Mucosa of rectum (tissue), 2 donors: ENCODE measurements at regions not wholly inside any gene's neighbourhood (a gene's known extent, or its start where the extent isn't known, plus 50 kb on each side); places are given as distances from the start of the nearest gene placed in this dataset.
"Not testable (repeated sequence)": the region's sequence is repeated elsewhere in the genome, so short reads cannot be mapped to it uniquely, and the experiment has no call there.

Experiments used
- H3K27ac ChIP-seq, 2 donors: one replicate each; pipeline ENCODE4 v1.7.0; 2013; ENCODE audit warnings: inconsistent platforms in 2 of 2, low read depth in 2 of 2, low read length in 2 of 2
- H3K27me3 ChIP-seq, 2 donors: one replicate each; pipeline ENCODE4 v1.7.0; 2013; ENCODE audit warnings: low read length in 2 of 2; ENCODE audit not compliant: control insufficient read depth in 2 of 2, insufficient read depth in 2 of 2
- H3K36me3 ChIP-seq, 2 donors: one replicate each; pipeline ENCODE4 v1.7.0; 2013; ENCODE audit warnings: low read length in 2 of 2; ENCODE audit not compliant: control insufficient read depth in 2 of 2, insufficient read depth in 2 of 2
- H3K4me1 ChIP-seq, 2 donors: one replicate each; pipeline ENCODE4 v1.7.0; 2013; ENCODE audit warnings: low read length in 2 of 2, mild to moderate bottlenecking in 1 of 2; ENCODE audit not compliant: control insufficient read depth in 2 of 2, insufficient read depth in 2 of 2
- H3K4me3 ChIP-seq, 2 donors: one replicate each; pipeline ENCODE4 v1.7.0; 2013; ENCODE audit warnings: low read length in 2 of 2
- H3K9ac ChIP-seq, 2 donors: one replicate each; pipeline ENCODE4 v1.7.0; 2013; ENCODE audit warnings: low read length in 2 of 2, low read depth in 1 of 2, mild to moderate bottlenecking in 1 of 2
- H3K9me3 ChIP-seq, 2 donors: one replicate each; pipeline ENCODE4 v1.7.0; 2013; ENCODE audit warnings: low read length in 2 of 2; ENCODE audit not compliant: control insufficient read depth in 2 of 2
- donor health status: healthy.
- donor health status: Normal muscosa, but diverticular disease.

DNA sequence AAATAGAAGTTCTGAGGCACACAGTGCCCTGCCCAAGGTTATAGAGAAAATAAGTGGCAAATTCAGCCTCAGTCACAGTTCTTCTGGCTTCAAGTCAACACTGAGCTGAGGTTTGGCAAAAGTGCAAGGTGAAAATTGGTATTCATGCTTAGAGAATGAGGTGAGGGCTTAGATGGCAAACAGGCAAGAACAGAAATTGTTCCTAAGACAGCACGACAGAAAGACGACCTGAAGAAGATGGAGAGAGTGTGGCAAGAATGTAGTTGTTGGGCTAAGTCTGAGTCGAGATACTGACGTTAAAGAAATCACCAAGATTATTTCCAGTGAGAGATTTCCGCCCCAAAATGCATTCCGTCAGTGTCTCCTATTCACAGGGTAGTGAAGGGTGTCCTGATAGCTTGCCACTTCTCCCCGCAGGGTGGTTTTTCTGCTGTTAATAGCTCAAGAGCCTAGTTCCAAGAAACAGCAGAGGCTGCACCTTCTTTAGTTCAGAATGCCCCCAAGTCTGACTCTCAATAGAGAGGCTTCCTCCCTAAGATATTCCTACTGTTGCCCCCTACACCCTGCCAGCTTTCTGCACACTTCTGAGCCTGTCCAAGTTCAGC is 260.8 kb upstream of the AMIGO2 start:
- Histone ChIP-seq H3K4me3 (no peak overlapping the region), H3K9me3 (no peaks in the 10 kb centered on the region), H3K27me3 (no peaks in the 10 kb centered on the region), H3K4me1 (no peaks in the 10 kb centered on the region), H3K36me3 (no peaks in the 10 kb centered on the region), H3K27ac (no peak overlapping the region), H3K9ac (no peak overlapping the region)

- Histone ChIP-seq H3K27ac (no peak overlapping the region), H3K4me3 (no peak overlapping the region), H3K9me3 (no peaks in the 10 kb centered on the region), H3K27me3 (no peaks in the 10 kb centered on the region), H3K36me3 (no peaks in the 10 kb centered on the region), H3K9ac (no peak overlapping the region), H3K4me1 (no peaks in the 10 kb centered on the region)
These were observed 257.8 kb upstream of the AMIGO2 start for GRCh38 chr12:47337581-47337980.

DNA sequence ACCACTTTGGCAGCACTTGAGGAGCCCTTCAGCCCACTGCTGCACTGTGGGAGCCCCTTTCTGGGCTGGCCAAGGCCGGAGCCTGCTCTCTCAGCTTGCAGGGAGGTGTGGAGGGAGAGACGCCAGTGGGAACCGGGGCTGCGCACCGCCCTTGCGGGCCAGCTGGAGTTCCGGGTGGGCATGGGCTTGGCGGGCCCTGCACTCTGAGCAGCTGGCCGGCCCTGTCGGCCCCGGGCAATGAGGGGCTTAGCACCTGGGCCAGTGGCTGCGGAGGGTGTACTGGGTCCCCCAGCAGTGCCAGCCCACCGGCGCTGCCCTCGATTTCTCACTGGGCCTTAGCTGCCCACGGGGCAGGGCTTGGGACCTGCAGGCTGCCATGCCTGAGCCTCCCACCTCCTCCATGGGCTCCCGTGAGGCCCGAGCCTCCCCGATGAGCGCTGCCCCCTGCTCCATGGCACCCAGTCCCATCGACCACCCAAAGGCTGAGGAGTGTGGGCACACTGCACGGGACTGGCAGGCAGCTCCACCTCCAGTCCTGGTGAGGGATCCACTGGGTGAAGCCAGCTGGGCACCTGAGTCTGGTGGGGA is 253.6 kb upstream of the AMIGO2 start:
- not testable (repeated sequence) for H3K36me3 ChIP-seq, H3K9me3 ChIP-seq, H3K27me3 ChIP-seq

DNA sequence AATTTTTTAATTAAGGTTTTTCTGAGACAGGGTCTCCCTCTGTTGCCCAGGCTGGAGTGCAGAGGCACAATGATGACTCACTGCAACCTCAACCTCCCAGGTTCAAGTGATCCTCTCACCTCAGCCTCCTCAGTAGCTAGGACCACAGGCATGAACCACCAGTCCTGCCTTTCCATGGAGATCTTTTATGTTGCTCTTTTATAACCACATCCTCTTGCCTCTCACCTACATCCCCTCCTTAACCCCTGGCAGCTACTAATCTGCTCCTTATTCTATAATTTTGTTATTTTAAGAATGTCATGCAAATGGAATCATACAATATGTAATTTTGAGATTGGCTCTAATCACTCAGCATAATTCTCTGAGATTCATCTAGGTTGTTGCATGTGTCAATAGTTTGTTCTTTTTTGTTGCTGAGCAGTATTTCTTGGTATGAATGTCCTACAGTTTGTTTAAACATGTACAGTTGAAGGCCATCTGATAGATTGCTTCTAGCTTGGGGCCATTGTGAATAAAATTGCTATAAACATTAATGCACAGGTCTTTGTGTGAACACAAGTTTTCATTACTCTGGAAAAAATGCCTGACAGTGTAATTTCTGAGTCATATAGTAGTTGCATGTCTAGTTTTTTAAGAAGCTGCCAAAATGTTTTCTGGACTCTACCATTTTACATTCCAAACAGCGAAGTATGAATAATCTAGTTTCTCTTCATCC is 249.2 kb upstream of the AMIGO2 start:
- Histone ChIP-seq H3K9ac (no peak overlapping the region), H3K4me1 (no peaks in the 10 kb centered on the region), H3K36me3 (no peaks in the 10 kb centered on the region), H3K9me3 (no peaks in the 10 kb centered on the region), H3K4me3 (no peak overlapping the region), H3K27me3 (no peaks in the 10 kb centered on the region), H3K27ac (no peak overlapping the region)

More for the DNA sequence above, 253.6 kb upstream of the AMIGO2 start:
- not testable (repeated sequence) for H3K9ac ChIP-seq, H3K27ac ChIP-seq, H3K4me1 ChIP-seq, H3K4me3 ChIP-seq

DNA sequence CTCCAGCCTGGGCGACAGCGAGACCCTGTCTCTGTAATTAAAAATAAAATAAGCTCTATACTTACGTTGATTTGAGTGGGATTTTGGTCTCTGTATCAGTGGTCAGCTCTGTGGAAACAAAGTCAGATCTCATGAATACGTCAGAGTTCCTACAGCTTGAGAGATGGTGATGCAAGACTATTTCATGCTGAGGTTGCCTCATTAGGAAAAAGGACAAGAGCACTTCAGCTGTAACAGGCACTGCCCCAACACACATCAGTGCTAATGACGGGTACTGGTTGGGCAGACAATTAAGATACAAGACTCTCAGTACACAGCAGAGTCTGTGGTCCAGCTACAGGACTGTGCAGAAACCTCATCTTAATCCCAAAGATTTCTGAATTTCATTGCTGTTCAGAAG is 246.4 kb upstream of the AMIGO2 start:
- H3K27me3 ChIP-seq, result no peaks in the 10 kb centered on the region
- no peak overlapping the region for H3K27ac ChIP-seq
- no peaks in the 10 kb centered on the region for H3K4me1 ChIP-seq
- H3K9me3 ChIP-seq, result no peaks in the 10 kb centered on the region
- no peak overlapping the region for H3K9ac ChIP-seq
- no peaks in the 10 kb centered on the region for H3K36me3 ChIP-seq
- H3K4me3 ChIP-seq, result no peak overlapping the region

DNA sequence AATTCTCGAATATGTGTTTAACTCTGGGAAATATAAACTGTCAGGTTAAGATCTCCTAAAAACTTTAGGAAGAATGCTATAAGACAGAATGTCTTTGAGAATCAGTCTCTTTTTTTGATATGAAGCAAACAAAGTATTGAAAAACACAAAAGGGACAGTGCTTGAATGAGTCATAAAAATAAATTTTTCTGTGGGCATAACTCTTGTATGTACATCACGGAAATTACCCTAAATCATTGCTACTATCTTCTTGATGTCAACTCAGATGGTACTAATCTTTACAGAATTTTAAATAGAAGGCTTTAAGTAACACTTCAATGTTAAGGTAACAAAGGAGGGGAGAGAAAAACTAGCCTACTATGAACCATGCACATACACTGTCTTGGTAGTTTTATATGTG is 244.0 kb upstream of the AMIGO2 start:
- H3K9ac ChIP-seq, result no peak overlapping the region
- H3K36me3 ChIP-seq, result no peaks in the 10 kb centered on the region
- no peaks in the 10 kb centered on the region for H3K27me3 ChIP-seq
- H3K27ac ChIP-seq, result no peak overlapping the region
- no peaks in the 10 kb centered on the region for H3K4me1 ChIP-seq
- no peak overlapping the region for H3K4me3 ChIP-seq
- H3K9me3 ChIP-seq, result no peaks in the 10 kb centered on the region

- H3K4me3 ChIP-seq, result no peak overlapping the region
- H3K27me3 ChIP-seq, result no peaks in the 10 kb centered on the region
- no peaks in the 10 kb centered on the region for H3K9me3 ChIP-seq
- peaks cover 0 to 4% of the 10 kb centered on the region in 2 donors for H3K4me1 ChIP-seq
- no peak overlapping the region for H3K9ac ChIP-seq
- H3K36me3 ChIP-seq, result no peaks in the 10 kb centered on the region
- no peak overlapping the region for H3K27ac ChIP-seq
These were observed 241.7 kb upstream of the AMIGO2 start for GRCh38 chr12:47321436-47321835.

- no peaks in the 10 kb centered on the region for H3K27me3 ChIP-seq
- H3K9ac ChIP-seq, result no peak overlapping the region
- H3K4me1 ChIP-seq, result peaks cover 0 to 4% of the 10 kb centered on the region in 2 donors
- H3K27ac ChIP-seq, result no peak overlapping the region
- H3K36me3 ChIP-seq, result no peaks in the 10 kb centered on the region
- no peak overlapping the region for H3K4me3 ChIP-seq
- no peaks in the 10 kb centered on the region for H3K9me3 ChIP-seq
These were observed 240.0 kb upstream of the AMIGO2 start for GRCh38 chr12:47319746-47320145.

GRCh38 chr12:47318963-47319362 is 239.2 kb upstream of the AMIGO2 start:
- Histone ChIP-seq H3K27ac (no peak overlapping the region), H3K4me3 (no peak overlapping the region)

GRCh38 chr12:47317175-47317915 is 237.6 kb upstream of the AMIGO2 start:
- peaks cover 0 to 4% of the 10 kb centered on the region in 2 donors for H3K4me1 ChIP-seq
- H3K27ac ChIP-seq, result peak overlapping the region; percentile 29 to 35
- H3K36me3 ChIP-seq, result no peaks in the 10 kb centered on the region
- H3K9ac ChIP-seq, result no peak overlapping the region
- H3K4me3 ChIP-seq, result peak overlapping the region in 1 of 2 donors; percentile 28
- no peaks in the 10 kb centered on the region for H3K27me3 ChIP-seq
- no peaks in the 10 kb centered on the region for H3K9me3 ChIP-seq

More at GRCh38 chr12:47318963-47319362, 239.2 kb upstream of the AMIGO2 start:
- Histone ChIP-seq H3K4me1 (peaks cover 0 to 4% of the 10 kb centered on the region in 2 donors), H3K9me3 (no peaks in the 10 kb centered on the region), H3K36me3 (no peaks in the 10 kb centered on the region), H3K27me3 (no peaks in the 10 kb centered on the region), H3K9ac (no peak overlapping the region)
